Ovary (tissue), 7 donors: ENCODE measurements at regions not wholly inside any gene's neighbourhood (a gene's known extent, or its start where the extent isn't known, plus 50 kb on each side); places are given as distances from the start of the nearest gene placed in this dataset.

Experiments used
- DNase-seq, 5 donors: peaks; one replicate each; pipeline ENCODE4 v3.0.0-alpha.2; 2019 to 2020
- H3K27ac ChIP-seq, 2 donors: fragments of 200-600 bp; one replicate each; pipeline versions ENCODE4 v1.5.1 to v1.8.0; 2019 to 2022
- H3K27me3 ChIP-seq: fragments of 200-600 bp; one replicate; pipeline ENCODE4 v1.8.0; 2022
- H3K36me3 ChIP-seq: fragments of 200-600 bp; sonication (generic); one replicate; pipeline ENCODE4 v1.5.1; 2019
- H3K4me1 ChIP-seq: one replicate; pipeline ENCODE4 v1.8.1; 2013; ENCODE audit warnings: mild to moderate bottlenecking, moderate library complexity; ENCODE audit not compliant: insufficient read depth
- H3K4me3 ChIP-seq: fragments of 200-600 bp; sonication (generic); one replicate; pipeline ENCODE4 v1.5.1; 2017
- H3K9me3 ChIP-seq, 2 donors: fragments of 200-600 bp in 1 of 2; sonication (generic) in 1 of 2; one replicate each; pipeline versions ENCODE4 v1.5.1 to v1.8.1; 2013 to 2019; ENCODE audit warnings: mild to moderate bottlenecking in 1 of 2, moderate library complexity in 1 of 2
- EP300 ChIP-seq: sonication (generic); formaldehyde crosslinking; IDR thresholded peaks from one replicate; pipeline ENCODE4 v1.6.1; 2017; ENCODE audit warnings: antibody characterized with exemption
- POLR2A ChIP-seq: fragments of 450-650 bp; IDR thresholded peaks from one replicate; pipeline ENCODE4 v1.6.1; 2017; ENCODE audit warnings: antibody characterized with exemption, mild to moderate bottlenecking, moderate library complexity
- WGBS, 3 donors: extraction: QIAGEN DNeasy Blood & Tissue Kit in 1 of 3; methylation state at CpG; one replicate each; pipeline versions ENCODE4 v1.1.5 to v1.1.7; 2013 to 2017; 5-methylcytosine and 5-hydroxymethylcytosine counted together
- intact Hi-C, 4 donors: fragments of 100-400 bp; cut with DNase I; formaldehyde crosslinking; loops; one replicate each; pipeline versions ENCODE4 v1.11.0 to v1.15.1; 2022 to 2023
- TF ChIP-seq, protein P1 (sequence below), 3 donors: fragments of 450-650 bp in 2 of 3; fragments of 200-600 bp in 1 of 3; IDR thresholded peaks; one replicate each; pipeline versions ENCODE4 v1.5.1 to v1.8.0; 2016 to 2022; ENCODE audit warnings: antibody characterized with exemption in 3 of 3, mild to moderate bottlenecking in 1 of 3
- donor health status: DM: no; HTN: no; CAD: no; lungs with moderate emphysema.
- donor health status: DM: no; HTN: no; CAD: no.
- donor health status: Bipolar disorder and iron deficiency.
- donor health status: DM: no; HTN: no; CAD: no.
- donor health status: DM: yes; HTN: yes; CAD: no.

DNA sequence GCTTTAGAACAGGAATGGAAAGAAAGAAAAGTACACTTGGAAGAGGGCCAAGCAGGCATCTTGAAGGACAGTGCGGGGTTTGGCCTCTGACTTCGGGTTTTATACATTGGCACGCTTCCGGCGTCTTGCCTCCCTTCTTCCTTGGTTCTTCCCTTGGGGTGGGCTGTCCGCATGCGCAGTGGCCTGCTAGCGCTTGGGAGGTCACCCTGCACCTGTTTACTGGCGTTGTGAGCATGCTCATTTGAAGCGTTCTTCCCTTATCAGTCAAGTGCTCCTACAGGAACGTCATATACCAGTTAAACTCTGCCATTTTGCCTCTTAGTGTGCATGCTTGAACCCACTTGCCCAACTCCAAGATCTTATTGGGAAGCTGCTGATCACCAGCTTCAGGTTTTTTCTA, 230.0 kb downstream of the TTLL2 start:
- DNase-seq: no peak
- Histone ChIP-seq H3K27me3 (no peaks in the 10 kb centered on the region), H3K4me1 (peaks cover 21% of the 10 kb centered on the region), H3K36me3 (no peaks in the 10 kb centered on the region), H3K9me3 (no peaks in the 10 kb centered on the region), H3K27ac (no peak overlapping the region), H3K4me3 (no peak overlapping the region)
- WGBS, 3 donors: 91 to 92% (median 91%) methylated on average over 11 of the region's 11 CpGs
- TF ChIP-seq POLR2A (no peak), EP300 (no peak)
- TF ChIP-seq, protein P1, sequence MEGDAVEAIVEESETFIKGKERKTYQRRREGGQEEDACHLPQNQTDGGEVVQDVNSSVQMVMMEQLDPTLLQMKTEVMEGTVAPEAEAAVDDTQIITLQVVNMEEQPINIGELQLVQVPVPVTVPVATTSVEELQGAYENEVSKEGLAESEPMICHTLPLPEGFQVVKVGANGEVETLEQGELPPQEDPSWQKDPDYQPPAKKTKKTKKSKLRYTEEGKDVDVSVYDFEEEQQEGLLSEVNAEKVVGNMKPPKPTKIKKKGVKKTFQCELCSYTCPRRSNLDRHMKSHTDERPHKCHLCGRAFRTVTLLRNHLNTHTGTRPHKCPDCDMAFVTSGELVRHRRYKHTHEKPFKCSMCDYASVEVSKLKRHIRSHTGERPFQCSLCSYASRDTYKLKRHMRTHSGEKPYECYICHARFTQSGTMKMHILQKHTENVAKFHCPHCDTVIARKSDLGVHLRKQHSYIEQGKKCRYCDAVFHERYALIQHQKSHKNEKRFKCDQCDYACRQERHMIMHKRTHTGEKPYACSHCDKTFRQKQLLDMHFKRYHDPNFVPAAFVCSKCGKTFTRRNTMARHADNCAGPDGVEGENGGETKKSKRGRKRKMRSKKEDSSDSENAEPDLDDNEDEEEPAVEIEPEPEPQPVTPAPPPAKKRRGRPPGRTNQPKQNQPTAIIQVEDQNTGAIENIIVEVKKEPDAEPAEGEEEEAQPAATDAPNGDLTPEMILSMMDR (IDR thresholded peaks at IDR 0.05): no peak
- intact Hi-C loops: loop anchor here in 1 of 4 donors (5.0 kb wide), 1 partner anchor 63 kb away; no protein-coding TSS in a partner anchor

DNA sequence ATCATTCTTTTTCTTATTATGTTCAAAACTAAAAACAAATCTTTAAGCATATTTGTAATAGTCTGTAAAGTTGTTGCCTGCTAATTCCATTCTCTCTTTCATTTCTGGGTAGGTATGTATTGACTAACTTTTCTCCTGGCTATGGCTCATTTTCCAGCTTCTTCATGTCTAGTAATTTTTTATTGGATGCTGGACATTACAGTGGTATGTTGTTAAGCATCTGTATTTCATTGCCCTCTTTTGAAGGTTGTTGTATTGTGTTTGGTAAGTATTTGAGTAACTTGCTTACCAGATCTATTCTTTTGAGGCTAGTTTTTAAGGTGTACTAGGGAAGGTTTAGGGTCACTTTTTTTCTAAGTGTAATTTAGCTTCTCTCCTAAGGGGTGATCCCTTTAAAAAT, 230.9 kb downstream of the TTLL2 start:
- DNase-seq: no peak
- H3K9me3 ChIP-seq: no peaks in the 10 kb centered on the region
- intact Hi-C loops: no loop called here
- H3K4me1 ChIP-seq: peaks cover 17% of the 10 kb centered on the region
- no peak overlapping the region for H3K4me3 ChIP-seq
- TF ChIP-seq, protein P1 (IDR thresholded peaks at IDR 0.05): no peak
- TF ChIP-seq POLR2A (no peak), EP300 (no peak)
- H3K27ac ChIP-seq: no peak overlapping the region
- H3K27me3 ChIP-seq: no peaks in the 10 kb centered on the region
- H3K36me3 ChIP-seq: no peaks in the 10 kb centered on the region

DNA sequence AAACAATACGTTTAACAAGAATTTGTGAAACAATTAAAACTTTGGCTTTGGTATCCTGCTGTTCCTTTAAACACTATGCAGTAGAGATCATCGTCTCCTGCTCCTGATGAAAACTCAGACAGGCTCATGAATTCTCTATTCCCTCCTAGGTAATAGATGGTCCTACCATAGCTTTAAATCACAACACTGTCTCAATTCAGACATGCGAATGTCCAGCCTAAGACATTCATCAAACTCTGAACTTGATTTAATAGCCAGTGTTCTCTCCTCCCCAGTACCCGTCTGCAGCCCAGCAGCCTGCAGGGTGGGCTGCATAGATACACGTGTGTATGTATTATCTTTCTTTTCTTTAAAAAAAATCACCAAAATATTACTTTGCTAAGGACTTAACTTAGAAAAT, 232.8 kb downstream of the TTLL2 start:
- TF ChIP-seq EP300: no peak
- no peak for TF ChIP-seq POLR2A
- TF ChIP-seq, protein P1 (IDR thresholded peaks at IDR 0.05): no peak

DNA sequence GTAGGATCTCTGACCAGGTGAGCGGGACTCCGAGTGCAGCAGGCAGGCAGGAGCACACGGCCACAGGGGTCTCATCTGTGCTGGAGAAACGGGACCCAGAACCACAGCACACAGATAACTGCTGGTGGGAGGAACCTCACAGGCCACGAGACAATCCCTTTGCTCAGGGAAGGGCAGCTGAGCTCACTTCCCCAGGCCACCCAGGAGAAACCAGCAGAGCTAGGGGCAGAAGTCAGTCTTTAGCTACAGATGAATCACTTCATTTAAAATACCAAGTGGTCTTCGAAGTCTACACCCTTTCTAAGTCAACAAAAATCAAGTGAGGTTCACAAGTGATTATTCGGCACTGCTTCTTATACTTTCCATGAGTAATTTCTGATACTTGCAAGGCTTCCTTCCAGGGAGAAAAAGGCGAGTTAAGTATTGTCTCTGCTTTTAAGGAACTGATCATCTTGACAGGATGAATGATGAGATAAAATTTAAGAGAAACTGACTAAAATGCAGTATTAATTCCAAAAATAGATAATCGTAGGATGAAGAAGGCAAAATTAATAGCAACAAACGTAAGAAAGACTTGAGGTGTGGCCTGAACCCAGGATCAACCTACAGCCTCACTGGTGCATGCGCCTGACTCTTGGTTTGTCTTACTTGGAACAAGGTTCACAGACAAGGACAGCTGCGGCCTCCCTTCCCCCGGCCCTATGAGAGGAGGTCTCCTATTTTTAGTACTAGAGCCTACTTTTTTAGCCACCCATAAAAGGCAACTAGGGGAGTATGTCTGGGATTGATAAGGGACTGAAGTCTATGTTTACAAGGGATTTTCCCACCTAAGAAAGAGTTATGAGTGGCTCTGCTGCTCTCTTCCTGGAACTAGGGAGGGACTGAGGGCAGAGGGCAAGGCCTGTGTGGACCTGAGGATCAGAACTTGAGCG, 233.6 kb downstream of the TTLL2 start:
- TF ChIP-seq EP300: no peak
- TF ChIP-seq POLR2A: no peak
- TF ChIP-seq, protein P1 (IDR thresholded peaks at IDR 0.05): no peak
- WGBS, 3 donors: 22 to 29% (median 26%) methylated on average over 14 of the region's 14 CpGs
- Histone ChIP-seq H3K4me1 (peaks cover 6% of the 10 kb centered on the region), H3K27me3 (no peaks in the 10 kb centered on the region), H3K27ac (peak overlapping the region in 1 of 2 donors; percentile 30), H3K9me3 (no peaks in the 10 kb centered on the region), H3K4me3 (no peak overlapping the region), H3K36me3 (no peaks in the 10 kb centered on the region)
- peak in 1 of 5 donors; percentile 61 for DNase-seq
- intact Hi-C loops: no loop called here

More for the DNA sequence above, 232.8 kb downstream of the TTLL2 start:
- no peak overlapping the region for H3K4me3 ChIP-seq
- intact Hi-C loops: no loop called here
- no peaks in the 10 kb centered on the region for H3K27me3 ChIP-seq
- H3K9me3 ChIP-seq: no peaks in the 10 kb centered on the region
- DNase-seq: no peak
- no peaks in the 10 kb centered on the region for H3K36me3 ChIP-seq
- peak overlapping the region in 1 of 2 donors; percentile 30 for H3K27ac ChIP-seq
- 59 to 77% (median 71%) methylated on average over 5 of the region's 5 CpGs for whole genome bisulfite sequencing, 3 donors
- H3K4me1 ChIP-seq: peaks cover 6% of the 10 kb centered on the region
